ENCODE measurements at regions not wholly inside any gene's neighbourhood (a gene's known extent, or its start where the extent isn't known, plus 50 kb on each side); places are given as distances from the start of the nearest gene placed in this dataset.

DNA sequence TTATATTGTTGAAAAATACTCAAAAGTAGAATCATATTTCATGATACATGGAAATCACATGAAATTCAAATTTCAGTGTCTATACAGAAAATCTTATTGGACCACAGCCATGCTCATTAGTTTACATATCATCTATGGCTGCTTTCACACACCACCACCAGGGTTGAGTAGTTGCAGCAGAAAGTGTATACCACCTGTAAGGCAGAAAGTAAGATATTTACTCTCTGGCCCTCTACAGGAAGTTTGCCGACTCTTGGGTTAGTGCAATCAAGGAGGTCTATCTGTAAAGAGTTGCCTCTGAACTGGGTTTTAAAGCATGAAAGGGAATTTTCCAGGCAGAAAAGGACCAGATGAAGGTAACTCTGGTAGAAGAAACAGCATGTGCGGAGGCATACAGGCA, 432.3 kb downstream of the DHX35 start:
- no peak overlapping the region for H3K4me3 ChIP-seq (ENCODE audit: low read depth, low read length)

DNA sequence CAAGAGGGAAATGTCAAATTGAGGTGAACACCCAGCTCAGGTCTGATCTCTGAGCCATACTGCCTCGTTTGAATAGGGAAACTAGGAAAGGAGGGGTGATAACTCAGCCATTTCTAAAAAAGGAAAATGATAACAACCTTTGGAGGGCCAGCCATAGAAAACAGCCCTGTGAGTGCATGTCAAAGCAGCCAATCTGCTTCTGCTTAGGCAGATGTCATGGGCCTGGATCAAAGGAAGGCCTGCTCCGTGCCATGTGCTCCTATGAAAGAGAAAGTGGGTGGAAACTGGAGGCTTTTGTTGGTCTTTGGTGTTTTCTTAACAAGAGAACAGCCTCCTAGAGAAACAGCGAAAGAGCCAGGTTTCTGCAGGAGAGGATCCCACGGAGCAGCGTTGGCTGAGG, 428.0 kb downstream of the DHX35 start:
- no peak overlapping the region for H3K4me3 ChIP-seq (ENCODE audit: low read depth, low read length)

DNA sequence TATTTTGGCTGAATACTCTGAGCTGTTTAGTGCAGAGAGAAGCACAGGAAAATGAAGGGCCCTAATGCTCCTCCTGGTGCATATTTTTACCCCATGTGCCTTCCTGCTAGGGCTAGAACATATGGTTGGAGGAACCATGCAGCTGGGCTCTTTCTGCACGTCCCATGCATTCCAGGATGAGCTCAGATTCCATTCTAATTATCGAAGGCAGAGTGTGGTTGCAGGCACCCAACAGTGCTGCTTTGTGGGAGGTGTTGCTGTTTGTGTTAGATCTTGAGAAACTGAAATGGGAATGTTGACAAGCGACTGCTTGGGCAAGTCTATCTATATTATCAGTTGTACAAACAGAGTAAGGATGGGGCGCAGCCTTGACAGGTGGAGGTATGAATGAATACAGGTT, 419.5 kb downstream of the DHX35 start:
- no peak overlapping the region for H3K4me3 ChIP-seq (ENCODE audit: low read depth, low read length)

DNA sequence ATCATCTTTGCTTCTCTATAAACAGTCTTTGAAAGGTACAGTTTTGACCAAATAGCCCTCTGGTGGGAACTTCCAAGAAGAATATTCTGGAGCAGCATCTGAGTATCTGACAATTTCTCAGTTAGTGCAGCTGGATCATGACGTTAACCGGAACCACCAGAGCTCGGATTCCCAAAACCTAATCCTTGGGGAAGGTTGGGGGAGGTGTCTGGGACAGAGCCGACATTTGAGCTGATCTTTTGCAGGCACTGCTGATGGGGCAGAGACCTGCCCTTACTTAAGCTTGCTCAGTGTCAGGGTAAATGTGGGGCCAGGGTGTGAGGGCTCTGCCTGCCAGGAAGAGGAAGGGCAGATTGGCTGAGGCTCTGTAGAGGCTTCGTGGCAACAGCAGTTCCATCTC, 416.6 kb downstream of the DHX35 start:
- no peak overlapping the region for H3K4me3 ChIP-seq (ENCODE audit: low read depth, low read length)

DNA sequence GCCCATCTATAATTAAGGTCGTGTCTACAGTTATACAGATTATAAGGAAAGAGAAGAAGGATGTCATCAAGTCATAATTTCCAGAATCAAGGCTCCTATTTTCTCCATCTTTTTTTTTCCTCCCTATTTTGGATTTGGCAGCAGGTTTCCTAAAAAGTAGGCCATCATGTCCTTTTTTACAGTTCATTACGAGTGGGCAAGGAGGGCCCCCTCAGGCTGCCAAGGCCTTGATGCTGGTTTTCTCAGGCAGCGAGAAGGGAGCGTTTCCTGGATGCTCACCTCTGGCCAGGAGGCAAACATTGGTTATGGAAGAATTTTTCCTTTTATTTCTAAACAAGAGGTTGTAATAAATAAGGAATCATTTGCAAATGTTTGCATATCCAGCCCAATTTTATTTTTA, 414.6 kb downstream of the DHX35 start:
- H3K4me3 ChIP-seq (ENCODE audit: low read depth, low read length) = no peak overlapping the region

DNA sequence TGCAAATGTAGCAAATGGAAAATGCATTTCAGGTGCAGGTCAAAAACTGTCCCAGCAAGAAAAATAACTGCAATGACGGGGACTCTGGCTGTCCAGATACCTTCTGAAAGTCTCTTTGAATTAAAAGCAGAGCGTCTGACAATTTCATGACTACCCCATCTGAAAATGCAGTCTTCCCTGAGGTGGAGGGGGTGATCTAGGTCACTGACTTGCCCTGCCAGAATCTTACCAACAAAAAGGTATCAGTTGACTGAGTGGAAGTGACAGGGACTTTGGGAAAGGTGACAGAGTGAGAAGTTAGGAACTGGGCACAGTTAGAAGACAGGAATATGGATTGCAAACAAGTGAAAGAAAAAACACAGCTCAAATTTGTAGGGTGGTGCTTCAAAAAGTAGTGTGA, 402.2 kb downstream of the DHX35 start:
- no peak overlapping the region for H3K4me3 ChIP-seq (ENCODE audit: low read depth, low read length)

DNA sequence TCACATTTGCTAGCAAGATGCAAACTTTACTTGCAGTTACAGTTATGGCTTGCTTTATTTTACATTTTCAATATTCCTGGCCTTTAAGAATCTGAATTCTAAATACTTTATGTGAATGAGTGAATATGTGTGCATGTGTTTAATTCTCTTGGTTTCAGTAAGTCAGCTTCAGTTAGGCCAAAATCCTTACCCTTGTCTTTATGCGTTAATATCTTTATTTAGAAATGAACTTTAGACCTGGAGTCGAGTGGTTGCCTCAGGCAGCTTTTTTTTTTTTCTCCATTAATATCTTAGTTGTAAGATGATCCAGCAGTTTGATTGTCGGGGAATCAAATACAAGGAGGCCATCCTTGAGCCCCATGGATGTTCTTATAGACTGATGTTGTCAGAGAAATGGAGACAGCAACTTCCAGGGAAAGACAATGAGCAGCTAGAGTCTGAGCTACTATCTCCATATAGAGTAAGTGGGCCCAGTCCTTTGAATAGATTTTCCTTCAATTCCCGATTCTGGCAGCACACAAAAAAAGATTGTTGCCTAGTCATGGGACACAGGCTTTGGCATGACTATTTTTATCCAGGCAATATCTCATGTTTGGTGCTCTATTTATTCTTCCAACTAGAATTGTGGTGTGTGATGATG, 398.0 kb downstream of the DHX35 start:
- no peak overlapping the region for H3K4me3 ChIP-seq (ENCODE audit: low read depth, low read length)

DNA sequence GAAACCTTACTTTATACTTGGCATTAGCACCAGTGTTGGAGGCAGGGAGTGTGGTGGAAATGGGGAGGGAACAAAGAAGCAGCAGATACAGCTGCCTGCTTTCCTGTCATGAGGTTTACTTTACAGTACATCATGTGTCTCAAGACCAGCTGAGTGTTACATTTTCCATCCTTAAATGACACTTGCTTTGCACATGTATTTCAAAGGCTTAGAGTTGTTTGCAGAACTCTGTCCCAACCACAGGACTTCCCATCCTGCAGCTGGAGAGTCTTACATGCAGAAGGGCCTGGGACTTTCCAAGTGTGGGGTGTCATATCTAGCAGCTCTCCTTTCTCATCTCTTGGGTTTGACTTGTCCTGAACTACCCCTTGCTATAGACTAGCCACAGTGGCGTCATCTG, 395.9 kb downstream of the DHX35 start:
- H3K4me3 ChIP-seq (ENCODE audit: low read depth, low read length) = no peak overlapping the region

DNA sequence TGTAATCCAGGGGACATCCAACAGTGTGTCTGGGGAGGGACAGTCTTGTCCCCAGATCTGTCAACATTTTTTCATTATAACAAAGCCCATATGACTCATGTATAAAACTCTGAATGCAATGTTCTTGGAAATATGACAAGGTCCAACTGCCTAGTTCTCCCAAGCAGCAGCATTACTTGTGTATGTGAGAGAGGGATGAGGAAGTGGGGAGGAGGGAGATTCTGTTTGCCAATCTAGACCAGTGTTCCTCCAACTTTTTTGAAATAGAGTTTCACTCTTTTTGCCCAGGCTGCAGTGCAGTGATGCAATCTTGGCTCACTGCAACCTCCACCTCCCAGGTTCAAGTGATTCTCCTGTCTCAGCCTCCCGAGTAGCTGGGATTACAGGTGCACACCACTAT, 394.8 kb downstream of the DHX35 start:
- no peak overlapping the region for H3K4me3 ChIP-seq (ENCODE audit: low read depth, low read length)

DNA sequence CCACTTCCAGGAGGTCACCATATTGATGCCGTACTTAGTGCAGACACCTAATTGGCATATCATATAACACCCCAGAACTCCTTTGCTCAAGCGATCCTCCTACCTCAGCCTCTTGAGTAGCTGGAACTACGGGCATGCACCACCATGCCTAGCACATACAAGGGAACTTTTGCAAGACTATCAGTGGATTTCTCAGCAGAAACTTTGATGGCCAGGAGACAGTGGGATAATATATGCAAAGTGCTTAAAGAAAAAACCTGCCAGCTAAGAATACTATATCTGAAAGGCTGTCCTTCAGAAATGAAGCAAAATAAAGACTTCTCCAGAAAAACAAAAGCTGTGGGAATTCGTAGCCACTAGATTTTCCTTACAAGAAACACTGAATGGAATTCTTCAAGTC, 387.1 kb downstream of the DHX35 start:
- H3K4me3 ChIP-seq (ENCODE audit: low read depth, low read length) = no peak overlapping the region

DNA sequence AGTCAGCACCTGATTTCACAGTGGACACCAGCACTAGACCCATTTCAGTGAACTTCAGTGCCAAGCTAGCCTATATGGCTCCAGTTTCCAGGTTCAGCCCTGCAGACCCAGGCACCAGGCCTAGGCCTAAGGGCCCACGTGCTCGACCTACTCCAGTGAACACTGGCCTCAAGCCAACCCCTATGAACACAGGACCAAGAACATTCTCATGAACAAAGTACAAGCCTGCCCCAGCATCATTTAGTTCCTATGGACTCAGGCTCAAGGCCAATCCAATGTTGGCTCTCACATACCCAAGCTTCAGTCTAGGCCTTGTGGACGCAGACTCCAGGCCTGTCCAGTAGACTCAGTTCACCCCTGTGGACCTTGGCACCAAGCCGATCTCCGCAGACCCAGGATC, 385.5 kb downstream of the DHX35 start:
- H3K4me3 ChIP-seq (ENCODE audit: low read depth, low read length) = no peak overlapping the region

DNA sequence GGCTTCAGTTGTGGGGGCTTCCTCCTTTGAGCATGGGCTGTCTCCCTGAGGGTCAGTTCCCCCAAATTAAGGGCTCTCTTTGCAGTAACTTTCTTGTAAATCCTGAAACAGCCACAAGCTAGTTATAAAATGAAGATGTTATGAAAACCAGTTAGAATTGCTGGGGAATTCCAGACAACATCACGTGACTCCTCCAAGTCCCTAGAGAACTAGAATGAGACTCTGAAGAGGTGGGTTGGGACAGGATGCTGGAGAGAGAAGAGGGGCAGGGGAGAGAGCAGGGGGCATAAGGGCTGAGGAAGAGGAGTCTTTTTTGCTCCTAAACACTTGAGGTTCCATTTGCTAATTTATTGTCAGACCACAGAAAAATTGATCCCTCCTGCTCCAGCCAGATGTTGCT, 380.3 kb downstream of the DHX35 start:
- H3K4me3 ChIP-seq (ENCODE audit: low read depth, low read length) = no peak overlapping the region

DNA sequence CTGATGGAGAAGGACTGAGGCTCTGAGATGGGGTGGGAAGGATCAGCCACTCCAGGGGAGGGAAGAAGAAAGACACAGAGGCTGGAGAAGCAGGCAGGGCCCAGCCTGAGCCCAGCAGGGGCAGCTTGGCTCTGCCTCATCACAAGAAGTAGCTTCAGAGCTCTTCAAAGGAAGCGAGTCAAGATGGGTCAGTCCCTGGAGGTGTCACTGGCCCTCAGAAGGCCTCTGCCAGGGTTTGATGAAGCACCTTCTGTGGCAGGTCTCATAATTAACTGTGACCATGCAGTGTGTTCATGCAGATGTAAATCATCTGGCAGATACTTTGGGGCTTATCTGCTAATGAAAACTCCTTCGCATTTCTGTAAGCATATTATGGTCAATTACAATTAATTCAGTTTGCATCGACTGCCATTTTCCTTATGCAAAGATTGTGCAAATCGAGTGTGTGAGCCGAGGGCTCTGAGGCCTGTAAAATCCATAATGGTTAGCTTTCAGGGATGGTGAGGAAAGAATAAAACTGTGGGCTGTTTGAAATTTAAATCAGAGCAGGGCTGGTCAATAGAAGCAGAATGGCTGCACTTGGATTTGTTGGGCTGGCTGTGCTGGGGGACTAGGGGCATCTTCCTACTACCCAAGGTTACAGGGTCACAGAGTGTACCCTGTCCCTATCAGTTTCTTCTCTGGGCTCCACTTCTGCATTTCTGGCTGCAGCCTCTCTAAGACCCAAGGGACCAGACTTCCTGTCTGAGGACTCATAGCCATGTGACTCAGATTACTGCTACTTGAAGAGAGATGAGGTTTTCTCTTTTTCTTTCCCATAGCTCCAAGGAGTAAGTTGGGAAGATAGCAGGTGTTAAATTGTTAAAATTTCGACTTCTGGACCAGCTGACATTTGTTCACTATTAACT, 376.6 kb downstream of the DHX35 start:
- no peak overlapping the region for H3K4me3 ChIP-seq (ENCODE audit: low read depth, low read length)

DNA sequence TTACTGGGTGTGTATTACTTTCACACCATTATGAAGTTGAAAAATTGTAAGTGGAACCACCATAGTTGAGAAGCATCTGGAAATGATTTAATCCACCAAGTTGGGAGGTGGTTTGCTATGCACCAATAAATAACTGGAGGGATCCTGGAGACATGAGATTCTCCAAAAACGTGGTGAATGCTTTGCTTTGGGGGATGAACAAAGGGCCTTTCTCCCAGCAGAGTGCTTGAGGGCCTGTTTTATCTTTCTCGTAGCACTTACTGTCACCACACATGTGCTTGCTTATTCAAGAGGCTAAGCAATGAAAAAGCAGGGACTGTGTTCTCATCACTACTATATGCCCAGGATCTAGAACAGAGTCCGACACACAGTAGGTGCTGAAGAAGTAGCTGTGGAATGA, 371.1 kb downstream of the DHX35 start:
- H3K4me3 ChIP-seq (ENCODE audit: low read depth, low read length) = no peak overlapping the region

DNA sequence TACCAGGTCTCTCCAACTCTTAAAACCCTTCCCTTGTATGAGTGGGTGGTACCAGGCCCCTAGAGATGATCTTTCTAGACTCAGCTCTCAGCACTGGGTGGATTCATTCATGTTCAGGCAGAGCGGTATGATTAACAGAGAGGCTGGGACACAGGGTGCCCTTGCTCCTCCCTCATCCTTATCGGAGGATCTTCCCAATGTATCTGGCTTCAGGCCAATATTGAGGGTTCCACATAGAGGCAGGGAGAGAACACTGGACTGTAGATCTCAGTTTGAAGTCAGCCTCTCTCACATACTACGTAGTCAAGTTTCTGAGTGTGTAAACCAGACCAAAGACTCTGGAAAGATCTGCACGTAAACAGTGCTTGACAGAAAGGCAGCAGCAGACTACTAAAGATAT, 366.2 kb downstream of the DHX35 start:
- no peak overlapping the region for H3K4me3 ChIP-seq (ENCODE audit: low read depth, low read length)

DNA sequence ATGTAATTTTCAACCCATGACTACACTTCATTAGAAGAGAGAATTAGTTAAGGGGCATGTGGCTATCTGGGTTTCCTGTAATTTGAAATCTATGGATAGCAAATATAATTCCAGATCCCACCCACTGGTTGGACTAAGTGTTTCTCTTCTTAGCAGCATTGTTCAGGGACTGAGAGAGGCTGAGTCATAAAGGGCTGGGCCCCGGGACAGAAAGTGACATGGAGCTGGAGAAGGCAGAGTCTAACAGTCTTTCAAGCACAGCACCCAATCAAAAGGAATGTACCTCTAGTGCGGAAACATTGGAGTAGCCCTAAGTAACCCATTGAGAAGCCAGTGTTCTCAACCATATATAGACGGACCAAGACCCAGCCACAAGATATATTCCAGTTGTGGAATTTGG, 363.9 kb downstream of the DHX35 start:
- no peak overlapping the region for H3K4me3 ChIP-seq (ENCODE audit: low read depth, low read length)

DNA sequence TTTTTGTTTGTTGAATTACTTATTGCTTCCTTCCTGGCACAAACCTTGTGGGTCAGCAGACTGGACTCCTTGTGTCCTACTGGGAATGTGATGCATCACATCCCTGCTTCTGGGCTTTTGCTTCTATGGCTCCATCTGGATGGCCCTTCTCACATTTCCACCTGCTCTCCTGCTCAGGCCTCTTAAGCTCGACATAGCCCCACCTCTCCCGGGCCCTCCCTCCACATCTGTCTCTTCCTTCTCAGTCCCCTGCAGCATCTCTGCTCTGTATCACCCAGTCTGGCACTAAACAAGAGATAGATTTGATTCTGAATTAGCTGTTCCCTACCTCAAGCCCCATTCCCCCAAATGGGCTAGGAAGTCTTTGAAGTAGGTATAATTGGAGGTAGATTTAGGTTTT, 356.8 kb downstream of the DHX35 start:
- no peak overlapping the region for H3K4me3 ChIP-seq (ENCODE audit: low read depth, low read length)

DNA sequence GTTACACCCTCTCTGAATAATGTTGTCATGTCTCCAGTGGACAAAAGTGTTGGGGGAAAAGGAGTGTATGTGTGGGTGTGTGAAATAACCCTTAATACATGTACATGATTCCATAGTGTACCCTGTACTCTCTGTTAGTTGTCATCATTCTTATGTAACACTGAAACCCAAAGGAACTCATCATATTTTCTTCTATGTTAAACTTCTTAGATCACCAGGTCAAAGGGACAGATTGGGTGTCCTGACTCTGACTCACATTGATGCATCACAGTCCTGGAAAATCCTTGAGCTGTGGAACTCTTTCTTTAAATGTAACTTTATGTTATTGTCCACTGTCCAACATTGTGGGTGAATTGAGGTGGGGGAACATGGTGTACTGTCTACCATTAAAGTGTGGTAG, 350.5 kb downstream of the DHX35 start:
- H3K4me3 ChIP-seq (ENCODE audit: low read depth, low read length) = no peak overlapping the region

DNA sequence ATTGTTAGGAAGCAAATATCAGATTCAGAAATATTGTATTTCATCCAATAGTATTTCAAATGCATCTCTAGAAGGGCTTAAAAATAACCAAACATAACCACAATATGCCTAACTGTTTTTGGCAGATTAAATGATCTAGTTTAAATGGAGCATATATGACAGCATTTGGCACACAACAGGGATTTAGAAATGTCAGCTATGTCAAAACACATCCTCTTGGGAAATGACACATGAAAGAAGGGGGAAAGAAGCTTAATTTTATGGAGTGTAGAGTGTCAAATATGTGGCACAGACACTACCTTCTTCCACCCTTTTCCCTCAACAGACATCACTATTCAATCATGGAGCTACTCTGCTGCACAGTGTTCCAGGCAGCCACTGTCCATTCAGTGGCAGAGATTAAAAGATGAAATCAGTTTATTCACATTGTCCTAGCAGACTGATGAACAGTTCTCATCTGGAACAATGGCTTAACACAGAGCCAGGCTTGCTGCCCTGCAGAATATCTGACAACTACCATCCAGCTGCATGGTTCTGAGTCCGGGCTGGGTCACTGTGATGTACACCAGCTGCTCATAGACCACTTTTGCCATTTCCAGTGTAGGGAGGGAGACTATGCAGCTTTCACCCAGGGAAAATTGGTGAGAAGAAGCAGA, 349.8 kb downstream of the DHX35 start:
- no peak overlapping the region for H3K4me3 ChIP-seq (ENCODE audit: low read depth, low read length)

DNA sequence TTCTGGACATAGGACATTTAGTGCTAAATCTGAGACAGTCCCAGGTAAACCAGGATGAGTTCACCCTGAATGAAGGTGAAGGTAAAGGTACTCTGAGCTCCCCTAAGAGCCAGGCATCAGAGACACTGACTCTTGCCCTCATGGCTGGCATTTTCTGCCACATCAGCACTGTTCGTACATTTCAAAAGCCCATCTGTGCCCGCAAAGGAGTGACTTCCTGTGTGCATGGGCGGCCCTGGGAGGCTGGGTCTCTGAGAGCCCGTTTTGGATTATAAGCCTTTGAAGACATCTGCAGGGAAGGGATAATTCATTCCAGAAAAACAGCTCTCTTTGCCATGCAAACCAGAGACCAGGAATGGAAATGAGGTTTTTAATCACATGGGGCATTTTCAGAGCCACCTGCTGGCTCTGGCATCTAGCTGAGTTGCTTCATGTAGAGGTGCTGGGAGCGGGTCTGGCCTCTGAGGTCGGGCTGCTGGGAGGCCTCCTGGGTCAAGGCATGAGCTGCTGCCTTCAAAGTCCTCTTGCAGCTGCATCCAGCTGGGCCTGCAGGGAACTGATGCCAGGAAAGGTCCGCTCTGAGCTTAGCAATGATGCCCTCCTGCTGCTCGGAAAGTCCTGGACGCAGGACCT, 348.3 kb downstream of the DHX35 start:
- no peak overlapping the region for H3K4me3 ChIP-seq (ENCODE audit: low read depth, low read length)

DNA sequence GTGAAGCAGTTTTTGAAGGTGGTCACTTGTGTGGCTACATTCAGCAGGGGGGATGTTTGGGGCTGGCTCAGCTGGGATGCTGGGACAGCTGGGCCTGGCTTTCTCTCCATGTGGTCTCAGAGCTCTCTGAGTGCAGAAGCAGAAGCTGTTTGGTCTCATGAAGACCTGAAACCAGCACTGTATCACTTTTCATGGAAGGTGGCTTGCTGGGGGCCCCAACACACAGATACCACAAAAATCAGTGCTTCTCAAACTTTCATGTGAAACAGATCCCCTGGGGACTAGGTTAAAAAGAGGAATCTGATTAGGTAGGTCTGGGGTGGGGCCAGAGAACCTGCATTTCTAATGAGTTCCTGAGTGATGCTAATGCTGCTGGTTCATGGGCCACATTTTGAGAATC, 347.3 kb downstream of the DHX35 start:
- H3K4me3 ChIP-seq (ENCODE audit: low read depth, low read length) = no peak overlapping the region

DNA sequence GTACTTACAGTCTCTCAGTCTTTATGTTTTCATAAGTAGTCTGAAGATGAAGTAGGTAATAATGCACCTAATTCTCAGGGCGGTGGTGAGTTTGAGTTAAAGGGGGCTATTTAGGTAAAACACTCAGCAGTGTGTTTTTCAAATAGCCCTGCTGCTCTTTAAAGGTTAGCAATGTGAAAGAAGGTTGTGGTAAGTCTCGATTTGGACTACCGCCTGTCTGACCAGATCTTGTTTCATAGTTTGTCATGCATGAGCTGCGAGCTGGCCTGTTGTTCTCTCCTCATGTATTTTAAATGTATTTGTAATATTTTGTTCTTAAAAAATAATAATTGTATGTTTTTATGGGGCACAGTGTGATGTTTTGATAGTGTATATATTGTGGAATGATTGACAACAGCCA, 340.2 kb downstream of the DHX35 start:
- H3K4me3 ChIP-seq (ENCODE audit: low read depth, low read length) = no peak overlapping the region

All from iPS-11a (cell line).